ENCODE measurements at regions not wholly inside any gene's neighbourhood (a gene's known extent, or its start where the extent isn't known, plus 50 kb on each side); places are given as distances from the start of the nearest gene placed in this dataset.

DNA sequence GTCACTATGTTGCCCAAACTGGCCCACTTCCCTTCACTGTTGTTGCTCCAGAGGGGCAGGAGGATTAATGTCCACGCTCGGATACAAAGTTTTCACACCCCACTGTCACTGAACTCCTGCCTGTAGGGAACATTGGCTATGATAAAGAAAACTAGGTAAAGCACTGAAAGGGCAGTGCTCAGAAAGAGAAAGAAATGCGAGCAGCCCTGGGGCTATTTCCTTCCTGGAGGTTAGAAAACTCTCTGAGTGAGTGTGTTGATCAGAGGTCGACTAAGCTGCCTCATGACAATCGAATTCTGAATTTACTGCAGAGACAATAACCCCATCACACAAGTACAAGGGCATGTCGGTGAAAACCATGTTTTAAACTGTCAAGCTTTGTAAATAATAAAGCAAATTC, 227.2 kb upstream of the PITRM1 start:
- no peak for TF ChIP-seq POLR2A (IDR thresholded peaks at IDR 0.05)
- TF ChIP-seq, protein P1, sequence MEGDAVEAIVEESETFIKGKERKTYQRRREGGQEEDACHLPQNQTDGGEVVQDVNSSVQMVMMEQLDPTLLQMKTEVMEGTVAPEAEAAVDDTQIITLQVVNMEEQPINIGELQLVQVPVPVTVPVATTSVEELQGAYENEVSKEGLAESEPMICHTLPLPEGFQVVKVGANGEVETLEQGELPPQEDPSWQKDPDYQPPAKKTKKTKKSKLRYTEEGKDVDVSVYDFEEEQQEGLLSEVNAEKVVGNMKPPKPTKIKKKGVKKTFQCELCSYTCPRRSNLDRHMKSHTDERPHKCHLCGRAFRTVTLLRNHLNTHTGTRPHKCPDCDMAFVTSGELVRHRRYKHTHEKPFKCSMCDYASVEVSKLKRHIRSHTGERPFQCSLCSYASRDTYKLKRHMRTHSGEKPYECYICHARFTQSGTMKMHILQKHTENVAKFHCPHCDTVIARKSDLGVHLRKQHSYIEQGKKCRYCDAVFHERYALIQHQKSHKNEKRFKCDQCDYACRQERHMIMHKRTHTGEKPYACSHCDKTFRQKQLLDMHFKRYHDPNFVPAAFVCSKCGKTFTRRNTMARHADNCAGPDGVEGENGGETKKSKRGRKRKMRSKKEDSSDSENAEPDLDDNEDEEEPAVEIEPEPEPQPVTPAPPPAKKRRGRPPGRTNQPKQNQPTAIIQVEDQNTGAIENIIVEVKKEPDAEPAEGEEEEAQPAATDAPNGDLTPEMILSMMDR (IDR thresholded peaks at IDR 0.05) = no peak

Measured in vagina (tissue), 2 donors.